Vagina (tissue), 2 donors: ENCODE measurements at regions not wholly inside any gene's neighbourhood (a gene's known extent, or its start where the extent isn't known, plus 50 kb on each side); places are given as distances from the start of the nearest gene placed in this dataset.

ENCODE experiments used
- POLR2AphosphoS5 ChIP-seq, 2 donors: sonication (generic); formaldehyde crosslinking; IDR thresholded peaks; one replicate each; pipeline ENCODE4 v1.9.0; 2017; ENCODE audit warnings: antibody characterized with exemption in 2 of 2, mild to moderate bottlenecking in 2 of 2, low read depth in 1 of 2; ENCODE audit not compliant: insufficient read depth in 1 of 2
- TF ChIP-seq, protein P1 (sequence below), 3 experiments: fragments of 450-650 bp in 2 of 3; fragments of 200-600 bp in 1 of 3; sonication (generic) in 1 of 3; IDR thresholded peaks; one replicate each; pipeline ENCODE4 v1.5.1; 2017 to 2019; ENCODE audit warnings: antibody characterized with exemption in 3 of 3, mild to moderate bottlenecking in 2 of 3, moderate library complexity in 2 of 3

- TF ChIP-seq, protein P1, sequence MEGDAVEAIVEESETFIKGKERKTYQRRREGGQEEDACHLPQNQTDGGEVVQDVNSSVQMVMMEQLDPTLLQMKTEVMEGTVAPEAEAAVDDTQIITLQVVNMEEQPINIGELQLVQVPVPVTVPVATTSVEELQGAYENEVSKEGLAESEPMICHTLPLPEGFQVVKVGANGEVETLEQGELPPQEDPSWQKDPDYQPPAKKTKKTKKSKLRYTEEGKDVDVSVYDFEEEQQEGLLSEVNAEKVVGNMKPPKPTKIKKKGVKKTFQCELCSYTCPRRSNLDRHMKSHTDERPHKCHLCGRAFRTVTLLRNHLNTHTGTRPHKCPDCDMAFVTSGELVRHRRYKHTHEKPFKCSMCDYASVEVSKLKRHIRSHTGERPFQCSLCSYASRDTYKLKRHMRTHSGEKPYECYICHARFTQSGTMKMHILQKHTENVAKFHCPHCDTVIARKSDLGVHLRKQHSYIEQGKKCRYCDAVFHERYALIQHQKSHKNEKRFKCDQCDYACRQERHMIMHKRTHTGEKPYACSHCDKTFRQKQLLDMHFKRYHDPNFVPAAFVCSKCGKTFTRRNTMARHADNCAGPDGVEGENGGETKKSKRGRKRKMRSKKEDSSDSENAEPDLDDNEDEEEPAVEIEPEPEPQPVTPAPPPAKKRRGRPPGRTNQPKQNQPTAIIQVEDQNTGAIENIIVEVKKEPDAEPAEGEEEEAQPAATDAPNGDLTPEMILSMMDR (IDR thresholded peaks at IDR 0.05), result no peak
- no peak for TF ChIP-seq POLR2AphosphoS5 (IDR thresholded peaks at IDR 0.05; ENCODE audit: insufficient read depth in 1 of 2, low read depth in 1 of 2)
These were observed 580.3 kb downstream of the BRD1 start for GRCh38 chr22:49247194-49247924.
